RCC 7860 (cell line): ENCODE measurements at regions not wholly inside any gene's neighbourhood (a gene's known extent, or its start where the extent isn't known, plus 50 kb on each side); places are given as distances from the start of the nearest gene placed in this dataset.

Source experiments
- DNase-seq: peaks from one replicate; pipeline ENCODE4 v3.0.0-alpha.2; 2015; ENCODE audit warnings: low spot score
- FAIRE-seq: peaks from 2 replicates; lab custom pipeline; 2012; peaks lifted over from hg19 to GRCh38; lab: Jason Lieb, UNC

GRCh38 chr2:83695530-83695929 lies 763.5 kb downstream of the SUCLG1 start:
- DNase-seq (no peak), FAIRE-seq (no peak)

GRCh38 chr2:83695037-83695436 lies 764.0 kb downstream of the SUCLG1 start:
- no peak for DNase-seq
- FAIRE-seq: no peak

GRCh38 chr2:83689402-83689801 lies 769.7 kb downstream of the SUCLG1 start:
- DNase-seq: no peak
- no peak for FAIRE-seq

- FAIRE-seq: no peak
- no peak for DNase-seq
Measured at GRCh38 chr2:83686863-83687262, 772.2 kb downstream of the SUCLG1 start.

- DNase-seq: no peak
- no peak for FAIRE-seq
Measured at GRCh38 chr2:83674050-83674449, 785.0 kb downstream of the SUCLG1 start.

GRCh38 chr2:83665894-83666293 lies 793.2 kb downstream of the SUCLG1 start:
- FAIRE-seq (no peak), DNase-seq (no peak)

GRCh38 chr2:83665154-83665553 lies 793.9 kb downstream of the SUCLG1 start:
- DNase-seq (no peak), FAIRE-seq (no peak)

- DNase-seq (no peak), FAIRE-seq (no peak)
Measured at GRCh38 chr2:83661711-83662110, 797.4 kb downstream of the SUCLG1 start.

GRCh38 chr2:83654091-83654611 lies 804.9 kb downstream of the SUCLG1 start:
- DNase-seq (no peak), FAIRE-seq (no peak)

- DNase-seq: no peak
Measured at GRCh38 chr2:83650898-83651297, 808.2 kb downstream of the SUCLG1 start.

GRCh38 chr2:83650161-83650560 lies 808.9 kb downstream of the SUCLG1 start:
- no peak for DNase-seq
- no peak for FAIRE-seq

More at GRCh38 chr2:83650898-83651297, 808.2 kb downstream of the SUCLG1 start:
- FAIRE-seq: no peak

- no peak for DNase-seq
Measured at GRCh38 chr2:83640506-83640905, 818.6 kb downstream of the SUCLG1 start.

GRCh38 chr2:83633423-83633822 lies 825.7 kb downstream of the SUCLG1 start:
- DNase-seq (no peak), FAIRE-seq (no peak)

More at GRCh38 chr2:83640506-83640905, 818.6 kb downstream of the SUCLG1 start:
- no peak for FAIRE-seq

GRCh38 chr2:83630351-83630750 lies 828.7 kb downstream of the SUCLG1 start:
- FAIRE-seq: no peak

GRCh38 chr2:83615511-83615910 lies 843.6 kb downstream of the SUCLG1 start:
- FAIRE-seq (no peak), DNase-seq (no peak)

More at GRCh38 chr2:83630351-83630750, 828.7 kb downstream of the SUCLG1 start:
- no peak for DNase-seq

GRCh38 chr2:83613178-83613577 lies 845.9 kb downstream of the SUCLG1 start:
- FAIRE-seq: no peak
- no peak for DNase-seq

GRCh38 chr2:83602753-83603152 lies 856.3 kb downstream of the SUCLG1 start:
- DNase-seq (no peak), FAIRE-seq (no peak)

GRCh38 chr2:83596592-83597282 lies 862.3 kb downstream of the SUCLG1 start:
- FAIRE-seq (no peak), DNase-seq (no peak)

- DNase-seq (no peak), FAIRE-seq (no peak)
Measured at GRCh38 chr2:83595926-83596325, 863.2 kb downstream of the SUCLG1 start.

- DNase-seq (no peak), FAIRE-seq (no peak)
Measured at GRCh38 chr2:83595121-83595690, 863.9 kb downstream of the SUCLG1 start.

GRCh38 chr2:83594241-83595120 lies 864.6 kb downstream of the SUCLG1 start:
- FAIRE-seq: no peak

More at GRCh38 chr2:83594241-83595120, 864.6 kb downstream of the SUCLG1 start:
- DNase-seq: no peak
